ENCODE measurements at regions not wholly inside any gene's neighbourhood (a gene's known extent, or its start where the extent isn't known, plus 50 kb on each side); places are given as distances from the start of the nearest gene placed in this dataset.
"Not testable (repeated sequence)": the region's sequence is repeated elsewhere in the genome, so short reads cannot be mapped to it uniquely, and the experiment has no call there.

GRCh38 chr5:100641833-100642232 lies 106.7 kb downstream of the FAM174A start:
- no peak for DNase-seq (ENCODE audit: low read depth)

- DNase-seq (ENCODE audit: low read depth): no peak
Measured at GRCh38 chr5:100643473-100643872, 108.3 kb downstream of the FAM174A start.

- no peak for DNase-seq (ENCODE audit: low read depth)
Measured at GRCh38 chr5:100644185-100644584, 109.0 kb downstream of the FAM174A start.

GRCh38 chr5:100644776-100645175 lies 109.6 kb downstream of the FAM174A start:
- no peak for DNase-seq (ENCODE audit: low read depth)

GRCh38 chr5:100646011-100646410 lies 110.8 kb downstream of the FAM174A start:
- no peak for DNase-seq (ENCODE audit: low read depth)

GRCh38 chr5:100646691-100647090 lies 111.5 kb downstream of the FAM174A start:
- no peak for DNase-seq (ENCODE audit: low read depth)

- no peak for DNase-seq (ENCODE audit: low read depth)
Measured at GRCh38 chr5:100647461-100648230, 112.5 kb downstream of the FAM174A start.

GRCh38 chr5:100654895-100655294 lies 119.7 kb downstream of the FAM174A start:
- no peak for DNase-seq (ENCODE audit: low read depth)

GRCh38 chr5:100656771-100657170 lies 121.6 kb downstream of the FAM174A start:
- not testable (repeated sequence) for DNase-seq (ENCODE audit: low read depth)

GRCh38 chr5:100659080-100659795 lies 124.1 kb downstream of the FAM174A start:
- no peak for DNase-seq (ENCODE audit: low read depth)

- no peak for DNase-seq (ENCODE audit: low read depth)
Measured at GRCh38 chr5:100664140-100664539, 129.0 kb downstream of the FAM174A start.

GRCh38 chr5:100667161-100667630 lies 132.0 kb downstream of the FAM174A start:
- no peak for DNase-seq (ENCODE audit: low read depth)

- peak; percentile 4 for DNase-seq (ENCODE audit: low read depth)
Measured at GRCh38 chr5:100668511-100668910, 133.3 kb downstream of the FAM174A start.

GRCh38 chr5:100676817-100677631 lies 141.8 kb downstream of the FAM174A start:
- DNase-seq (ENCODE audit: low read depth): peak; percentile 29

- no peak for DNase-seq (ENCODE audit: low read depth)
Measured at GRCh38 chr5:100682625-100683024, 147.5 kb downstream of the FAM174A start.

- DNase-seq (ENCODE audit: low read depth): no peak
Measured at GRCh38 chr5:100683881-100684280, 148.7 kb downstream of the FAM174A start.

GRCh38 chr5:100685122-100685521 lies 149.9 kb downstream of the FAM174A start:
- not testable (repeated sequence) for DNase-seq (ENCODE audit: low read depth)

- DNase-seq (ENCODE audit: low read depth): not testable (repeated sequence)
Measured at GRCh38 chr5:100688834-100689233, 153.7 kb downstream of the FAM174A start.

GRCh38 chr5:100690036-100690560 lies 154.9 kb downstream of the FAM174A start:
- DNase-seq (ENCODE audit: low read depth): no peak

GRCh38 chr5:100691085-100691484 lies 155.9 kb downstream of the FAM174A start:
- DNase-seq (ENCODE audit: low read depth): no peak

GRCh38 chr5:100691548-100691947 lies 156.4 kb downstream of the FAM174A start:
- DNase-seq (ENCODE audit: low read depth): peak; percentile 29

GRCh38 chr5:100693481-100693880 lies 158.3 kb downstream of the FAM174A start:
- no peak for DNase-seq (ENCODE audit: low read depth)
